ENCODE measurements at regions not wholly inside any gene's neighbourhood (a gene's known extent, or its start where the extent isn't known, plus 50 kb on each side); places are given as distances from the start of the nearest gene placed in this dataset.

- DNase-seq = no peak
These were observed 267.7 kb downstream of the BCL11A start for GRCh38 chr2:60285626-60286316.

GRCh38 chr2:60283626-60284025 lies 269.8 kb downstream of the BCL11A start:
- no peak for DNase-seq

- DNase-seq = no peak
These were observed 270.6 kb downstream of the BCL11A start for GRCh38 chr2:60282886-60283285.

- DNase-seq = no peak
These were observed 271.7 kb downstream of the BCL11A start for GRCh38 chr2:60281730-60282129.

GRCh38 chr2:60280238-60280637 lies 273.2 kb downstream of the BCL11A start:
- DNase-seq = no peak

GRCh38 chr2:60278906-60279305 lies 274.5 kb downstream of the BCL11A start:
- DNase-seq = no peak

- no peak for DNase-seq
These were observed 277.5 kb downstream of the BCL11A start for GRCh38 chr2:60275958-60276357.

- no peak for DNase-seq
These were observed 279.6 kb downstream of the BCL11A start for GRCh38 chr2:60273836-60274235.

GRCh38 chr2:60271713-60272112 lies 281.7 kb downstream of the BCL11A start:
- no peak for DNase-seq

GRCh38 chr2:60271131-60271530 lies 282.3 kb downstream of the BCL11A start:
- DNase-seq = no peak

GRCh38 chr2:60268661-60269060 lies 284.8 kb downstream of the BCL11A start:
- no peak for DNase-seq

- DNase-seq = no peak
These were observed 285.4 kb downstream of the BCL11A start for GRCh38 chr2:60268032-60268431.

GRCh38 chr2:60267122-60267521 lies 286.3 kb downstream of the BCL11A start:
- DNase-seq = no peak

- DNase-seq = no peak
These were observed 291.3 kb downstream of the BCL11A start for GRCh38 chr2:60262178-60262577.

GRCh38 chr2:60260639-60261296 lies 292.7 kb downstream of the BCL11A start:
- no peak for DNase-seq

- no peak for DNase-seq
These were observed 293.7 kb downstream of the BCL11A start for GRCh38 chr2:60259781-60260180.

- DNase-seq = no peak
These were observed 300.8 kb downstream of the BCL11A start for GRCh38 chr2:60252581-60253150.

- no peak for DNase-seq
These were observed 302.2 kb downstream of the BCL11A start for GRCh38 chr2:60251247-60251646.

GRCh38 chr2:60249879-60250278 lies 303.6 kb downstream of the BCL11A start:
- DNase-seq = no peak

GRCh38 chr2:60247471-60247870 lies 306.0 kb downstream of the BCL11A start:
- DNase-seq = no peak

- DNase-seq = no peak
These were observed 306.9 kb downstream of the BCL11A start for GRCh38 chr2:60246583-60246982.

- no peak for DNase-seq
These were observed 319.0 kb downstream of the BCL11A start for GRCh38 chr2:60234274-60234986.

GRCh38 chr2:60230596-60230995 lies 322.9 kb downstream of the BCL11A start:
- DNase-seq = no peak

GRCh38 chr2:60230037-60230436 lies 323.4 kb downstream of the BCL11A start:
- DNase-seq = no peak

All from NCI-H510A treated with DMSO at 0.1 percent for 48 hours (cell line).